Erythroblast (primary cell): ENCODE measurements at regions not wholly inside any gene's neighbourhood (a gene's known extent, or its start where the extent isn't known, plus 50 kb on each side); places are given as distances from the start of the nearest gene placed in this dataset.

Source experiments
- GATA1 ChIP-seq: IDR thresholded peaks from 2 replicates; pipeline ENCODE4 v1.6.1; 2011; ENCODE audit warnings: low read depth, mild to moderate bottlenecking, control low read depth, low read length, moderate library complexity
- POLR2A ChIP-seq: IDR thresholded peaks from 2 replicates; pipeline ENCODE4 v1.6.1; 2011; ENCODE audit warnings: mild to moderate bottlenecking, low read length

- no peak for TF ChIP-seq POLR2A
- TF ChIP-seq GATA1, result no peak
Measured at GRCh38 chr1:118246646-118247045, 61.6 kb upstream of the SPAG17 start.
